ENCODE measurements at regions not wholly inside any gene's neighbourhood (a gene's known extent, or its start where the extent isn't known, plus 50 kb on each side); places are given as distances from the start of the nearest gene placed in this dataset.

GRCh38 chr13:50080911-50081678 lies 65.9 kb downstream of the KCNRG start (continued):
- TF ChIP-seq, protein P1, sequence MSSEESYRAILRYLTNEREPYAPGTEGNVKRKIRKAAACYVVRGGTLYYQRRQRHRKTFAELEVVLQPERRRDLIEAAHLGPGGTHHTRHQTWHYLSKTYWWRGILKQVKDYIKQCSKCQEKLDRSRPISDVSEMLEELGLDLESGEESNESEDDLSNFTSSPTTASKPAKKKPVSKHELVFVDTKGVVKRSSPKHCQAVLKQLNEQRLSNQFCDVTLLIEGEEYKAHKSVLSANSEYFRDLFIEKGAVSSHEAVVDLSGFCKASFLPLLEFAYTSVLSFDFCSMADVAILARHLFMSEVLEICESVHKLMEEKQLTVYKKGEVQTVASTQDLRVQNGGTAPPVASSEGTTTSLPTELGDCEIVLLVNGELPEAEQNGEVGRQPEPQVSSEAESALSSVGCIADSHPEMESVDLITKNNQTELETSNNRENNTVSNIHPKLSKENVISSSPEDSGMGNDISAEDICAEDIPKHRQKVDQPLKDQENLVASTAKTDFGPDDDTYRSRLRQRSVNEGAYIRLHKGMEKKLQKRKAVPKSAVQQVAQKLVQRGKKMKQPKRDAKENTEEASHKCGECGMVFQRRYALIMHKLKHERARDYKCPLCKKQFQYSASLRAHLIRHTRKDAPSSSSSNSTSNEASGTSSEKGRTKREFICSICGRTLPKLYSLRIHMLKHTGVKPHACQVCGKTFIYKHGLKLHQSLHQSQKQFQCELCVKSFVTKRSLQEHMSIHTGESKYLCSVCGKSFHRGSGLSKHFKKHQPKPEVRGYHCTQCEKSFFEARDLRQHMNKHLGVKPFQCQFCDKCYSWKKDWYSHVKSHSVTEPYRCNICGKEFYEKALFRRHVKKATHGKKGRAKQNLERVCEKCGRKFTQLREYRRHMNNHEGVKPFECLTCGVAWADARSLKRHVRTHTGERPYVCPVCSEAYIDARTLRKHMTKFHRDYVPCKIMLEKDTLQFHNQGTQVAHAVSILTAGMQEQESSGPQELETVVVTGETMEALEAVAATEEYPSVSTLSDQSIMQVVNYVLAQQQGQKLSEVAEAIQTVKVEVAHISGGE (tag by site-specific recombination; conservative IDR thresholded peaks at IDR 0.05; ENCODE audit: low read depth) = peak; percentile 36; the same call in 1 of the 2 replicates
- TF ChIP-seq ZNF146 (tag by site-specific recombination; IDR thresholded peaks at IDR 0.05) (0 out of 2 replicates have a peak, but pooled peaks have one; percentile 24), MYNN (tag by site-specific recombination; IDR thresholded peaks at IDR 0.05; ENCODE audit: borderline replicate concordance) (0 out of 2 replicates have a peak, but pooled peaks have one; percentile 27), ZFP69B (tag by site-specific recombination; IDR thresholded peaks at IDR 0.05) (no peak), BCL11B (tag by site-specific recombination; IDR thresholded peaks at IDR 0.05; ENCODE audit: low read depth) (peak; percentile 78; the same call in 1 of the 2 replicates), GLIS1 (tag by site-specific recombination; IDR thresholded peaks at IDR 0.05) (peak; percentile 86), ZNF423 (tag by site-specific recombination; IDR thresholded peaks at IDR 0.05) (peak; percentile 51; the same call in 1 of the 2 replicates), ZNF239 (tag by site-specific recombination; IDR thresholded peaks at IDR 0.05) (no peak), ZNF561 (tag by site-specific recombination; IDR thresholded peaks at IDR 0.05; ENCODE audit: borderline replicate concordance) (peak; percentile 80; the same call in 1 of the 2 replicates)
- TF ChIP-seq, protein P2, sequence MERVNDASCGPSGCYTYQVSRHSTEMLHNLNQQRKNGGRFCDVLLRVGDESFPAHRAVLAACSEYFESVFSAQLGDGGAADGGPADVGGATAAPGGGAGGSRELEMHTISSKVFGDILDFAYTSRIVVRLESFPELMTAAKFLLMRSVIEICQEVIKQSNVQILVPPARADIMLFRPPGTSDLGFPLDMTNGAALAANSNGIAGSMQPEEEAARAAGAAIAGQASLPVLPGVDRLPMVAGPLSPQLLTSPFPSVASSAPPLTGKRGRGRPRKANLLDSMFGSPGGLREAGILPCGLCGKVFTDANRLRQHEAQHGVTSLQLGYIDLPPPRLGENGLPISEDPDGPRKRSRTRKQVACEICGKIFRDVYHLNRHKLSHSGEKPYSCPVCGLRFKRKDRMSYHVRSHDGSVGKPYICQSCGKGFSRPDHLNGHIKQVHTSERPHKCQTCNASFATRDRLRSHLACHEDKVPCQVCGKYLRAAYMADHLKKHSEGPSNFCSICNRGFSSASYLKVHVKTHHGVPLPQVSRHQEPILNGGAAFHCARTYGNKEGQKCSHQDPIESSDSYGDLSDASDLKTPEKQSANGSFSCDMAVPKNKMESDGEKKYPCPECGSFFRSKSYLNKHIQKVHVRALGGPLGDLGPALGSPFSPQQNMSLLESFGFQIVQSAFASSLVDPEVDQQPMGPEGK (tag by site-specific recombination; IDR thresholded peaks at IDR 0.05) = peak; percentile 63; the same call in 1 of the 2 replicates

DNA sequence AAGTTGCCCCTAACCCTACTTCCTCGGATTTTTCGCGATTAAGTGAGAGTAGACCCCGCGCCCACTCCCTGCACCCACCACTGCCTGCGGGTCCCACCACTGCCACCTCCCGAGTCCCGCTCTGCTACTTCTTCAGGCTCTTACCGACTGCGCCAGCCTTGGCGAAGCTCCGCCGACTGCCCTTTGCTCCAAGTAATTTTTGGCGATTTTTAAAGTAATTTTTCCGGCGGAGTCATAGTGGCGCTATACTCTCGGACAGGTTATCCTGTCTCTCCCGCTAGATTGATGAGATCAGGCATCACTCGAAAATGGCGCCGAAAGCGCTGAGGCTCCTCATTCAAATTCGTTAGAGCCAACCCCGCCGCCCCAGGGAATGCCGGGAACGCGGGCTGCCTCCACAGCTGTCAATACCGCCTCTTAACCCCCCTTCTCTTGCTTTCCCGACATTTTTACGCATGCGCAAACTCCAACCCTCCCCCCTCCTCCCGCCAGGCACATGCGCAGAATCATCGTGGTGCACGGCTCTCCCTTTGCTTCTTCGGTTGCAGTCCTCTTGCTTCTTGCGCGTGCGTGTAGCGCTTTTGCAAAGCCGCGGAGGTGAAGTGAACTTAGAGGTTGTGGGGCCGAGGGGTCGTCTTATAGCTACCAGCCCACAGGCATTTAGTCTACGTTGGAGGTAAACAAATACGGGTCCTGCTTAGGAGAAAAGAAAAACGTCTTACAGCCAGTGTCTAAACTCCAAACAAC lies 66.6 kb downstream of the KCNRG start:
- peaks cover 9% of the 10 kb centered on the region for H3K4me1 ChIP-seq (ENCODE audit: control insufficient read depth, insufficient read depth, low read length)
- CTCF ChIA-PET = interaction anchor here (0.5 to 1.2 kb wide), 4 partner anchors 22 to 411 kb away, joined by 3 to 4 read pairs (median 3); no protein-coding TSS in a partner anchor
- POLR2A ChIA-PET = interaction anchor here (0.8 to 5.3 kb wide), 7 partner anchors 35 to 275 kb away, joined by 3 to 50 read pairs (median 4); partner anchors contain the start of gene TRIM13
- no peaks in the 10 kb centered on the region for H3K9me3 ChIP-seq (ENCODE audit: control insufficient read depth, insufficient read depth, low read depth, low read length)
- H3K36me3 ChIP-seq (ENCODE audit: control insufficient read depth in 2 of 2, insufficient read depth in 1 of 2, low read length in 2 of 2) = no peaks in the 10 kb centered on the region
- peak overlapping the region; percentile 100 for H3K27ac ChIP-seq (ENCODE audit: extremely low read depth, low read depth, low read length)
- H3K4me3 ChIP-seq (ENCODE audit: low read depth, low read length) = peak overlapping the region; percentile 99
- TF ChIP-seq, protein P1 (tag by site-specific recombination; conservative IDR thresholded peaks at IDR 0.05; ENCODE audit: low read depth) = no peak
- peak; percentile 6; the same call in 1 of the 2 replicates for TF ChIP-seq ZNF664 (tag by site-specific recombination; IDR thresholded peaks at IDR 0.05)
- TF ChIP-seq RBAK (tag by site-specific recombination; IDR thresholded peaks at IDR 0.05) = no peak
- 0 out of 2 replicates have a peak, but pooled peaks have one; percentile 34 for TF ChIP-seq ZNF423 (tag by site-specific recombination; IDR thresholded peaks at IDR 0.05)
- TF ChIP-seq ZBTB17 (tag by site-specific recombination; IDR thresholded peaks at IDR 0.05) = peak; percentile 92
- no peak for TF ChIP-seq ZNF169 (tag by site-specific recombination; IDR thresholded peaks at IDR 0.05)
- no peak for TF ChIP-seq ZNF433 (tag by site-specific recombination; IDR thresholded peaks at IDR 0.05; ENCODE audit: low read depth)
- TF ChIP-seq, protein P3, sequence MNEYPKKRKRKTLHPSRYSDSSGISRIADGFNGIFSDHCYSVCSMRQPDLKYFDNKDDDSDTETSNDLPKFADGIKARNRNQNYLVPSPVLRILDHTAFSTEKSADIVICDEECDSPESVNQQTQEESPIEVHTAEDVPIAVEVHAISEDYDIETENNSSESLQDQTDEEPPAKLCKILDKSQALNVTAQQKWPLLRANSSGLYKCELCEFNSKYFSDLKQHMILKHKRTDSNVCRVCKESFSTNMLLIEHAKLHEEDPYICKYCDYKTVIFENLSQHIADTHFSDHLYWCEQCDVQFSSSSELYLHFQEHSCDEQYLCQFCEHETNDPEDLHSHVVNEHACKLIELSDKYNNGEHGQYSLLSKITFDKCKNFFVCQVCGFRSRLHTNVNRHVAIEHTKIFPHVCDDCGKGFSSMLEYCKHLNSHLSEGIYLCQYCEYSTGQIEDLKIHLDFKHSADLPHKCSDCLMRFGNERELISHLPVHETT (tag by site-specific recombination; IDR thresholded peaks at IDR 0.05) = peak; percentile 87
- TF ChIP-seq ZIC2 (tag by site-specific recombination; IDR thresholded peaks at IDR 0.05) = 0 out of 2 replicates have a peak, but pooled peaks have one; percentile 3
- no peak for TF ChIP-seq ZNF510 (tag by site-specific recombination; IDR thresholded peaks at IDR 0.05; ENCODE audit: insufficient replicate concordance)
- TF ChIP-seq SCRT1 (tag by site-specific recombination; IDR thresholded peaks at IDR 0.05; ENCODE audit: borderline replicate concordance) = no peak
- TF ChIP-seq ZBTB20 (tag by site-specific recombination; IDR thresholded peaks at IDR 0.05) = no peak
- TF ChIP-seq ZNF561 (tag by site-specific recombination; IDR thresholded peaks at IDR 0.05; ENCODE audit: borderline replicate concordance) = 0 out of 2 replicates have a peak, but pooled peaks have one; percentile 1
- peak; percentile 96 for TF ChIP-seq ZFP69B (tag by site-specific recombination; IDR thresholded peaks at IDR 0.05)
- peak; percentile 92; the same call in 1 of the 2 replicates for TF ChIP-seq ZBTB7A (tag by site-specific recombination; IDR thresholded peaks at IDR 0.05; ENCODE audit: low read depth)

All from HEK293 (cell line).